ENCODE measurements at regions not wholly inside any gene's neighbourhood (a gene's known extent, or its start where the extent isn't known, plus 50 kb on each side); places are given as distances from the start of the nearest gene placed in this dataset.

DNA sequence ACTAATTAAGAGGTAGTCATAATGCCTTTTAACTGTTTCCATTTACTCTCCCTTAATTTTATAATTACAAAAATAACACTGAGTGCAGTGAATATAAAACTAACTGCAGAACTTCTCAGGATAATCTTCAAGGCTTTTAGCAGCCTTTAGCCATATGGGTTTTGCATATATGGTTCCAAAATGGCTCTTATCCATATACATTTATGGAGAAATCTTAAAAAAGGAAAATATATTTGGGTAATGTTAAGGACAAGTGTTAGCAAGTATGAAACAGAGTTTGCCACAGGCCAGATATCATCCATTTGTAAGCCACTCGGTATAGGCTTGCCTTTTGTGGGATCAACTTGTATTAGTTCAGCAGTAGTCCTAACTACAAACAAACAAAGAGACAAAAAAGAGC lies 423.4 kb downstream of the PDHA2 start:
- dilution Hi-C loops (cut with MboI; ENCODE audit: extremely low pct_ligation_motif_present, low sequenced_read_pairs), result no loop called here
- H3K9ac ChIP-seq (ENCODE audit: control insufficient read depth, extremely low read depth, insufficient read depth, low read length), result no peak overlapping the region

DNA sequence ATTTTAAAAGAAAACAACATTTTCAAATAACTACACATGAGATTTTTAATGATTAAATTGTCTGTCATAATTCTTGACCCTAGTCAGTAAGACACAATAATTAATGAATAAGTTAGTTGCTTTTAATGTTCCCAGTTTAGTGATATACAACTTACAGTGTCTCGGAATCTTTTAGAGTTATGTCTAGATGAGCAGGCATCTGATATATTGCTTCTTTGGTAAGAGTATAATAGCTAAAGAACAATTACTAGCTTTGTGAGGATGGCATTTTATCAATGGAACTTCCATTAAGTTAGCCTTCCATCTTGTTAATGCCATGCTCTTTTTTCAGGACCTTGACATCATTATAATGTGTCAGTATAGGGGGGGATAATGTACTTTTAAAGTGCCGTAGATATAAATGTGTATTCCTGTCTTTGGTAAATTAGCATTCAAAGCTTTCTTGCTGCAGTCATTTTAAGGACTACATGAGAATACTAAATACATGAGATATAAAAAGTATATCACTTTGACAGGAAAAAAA lies 425.1 kb downstream of the PDHA2 start:
- FAIRE-seq (no peak), DNase-seq (ENCODE audit: low read depth, low spot score) (no peak)
- dilution Hi-C loops (cut with MboI; ENCODE audit: extremely low pct_ligation_motif_present, low sequenced_read_pairs), result no loop called here
- Histone ChIP-seq H3K4me2 (ENCODE audit: control insufficient read depth, extremely low read depth, insufficient read depth, low read depth, low read length) (no peak overlapping the region), H3K9ac (ENCODE audit: control insufficient read depth, extremely low read depth, insufficient read depth, low read length) (no peak overlapping the region), H2AFZ (ENCODE audit: control insufficient read depth, low read length) (no peak overlapping the region), H3K9me1 (ENCODE audit: control insufficient read depth, extremely low read depth, insufficient read depth, low read length) (no peaks in the 10 kb centered on the region), H3K27ac (ENCODE audit: control insufficient read depth, insufficient read depth, low read length) (no peak overlapping the region), H3K27me3 (ENCODE audit: control insufficient read depth, extremely low read depth, insufficient read depth, low read length) (no peaks in the 10 kb centered on the region), H3K9me3 (ENCODE audit: control insufficient read depth, low read depth, low read length) (no peaks in the 10 kb centered on the region), H3K4me3 (ENCODE audit: control insufficient read depth in 2 of 3, extremely low read depth in 1 of 3, insufficient read depth in 2 of 3, low read depth in 1 of 3, low read length in 3 of 3) (no peak overlapping the region), H3K36me3 (ENCODE audit: control insufficient read depth in 2 of 2, extremely low read depth in 1 of 2, insufficient read depth in 2 of 2, low read length in 2 of 2) (no peaks in the 10 kb centered on the region), H3K4me1 (ENCODE audit: control insufficient read depth, extremely low read depth, insufficient read depth, low read length) (no peaks in the 10 kb centered on the region), H4K20me1 (ENCODE audit: control insufficient read depth, extremely low read depth, insufficient read depth, low read length) (no peaks in the 10 kb centered on the region), H3K79me2 (ENCODE audit: control insufficient read depth, insufficient read depth, low read length) (no peaks in the 10 kb centered on the region)
- TF ChIP-seq, protein P1, sequence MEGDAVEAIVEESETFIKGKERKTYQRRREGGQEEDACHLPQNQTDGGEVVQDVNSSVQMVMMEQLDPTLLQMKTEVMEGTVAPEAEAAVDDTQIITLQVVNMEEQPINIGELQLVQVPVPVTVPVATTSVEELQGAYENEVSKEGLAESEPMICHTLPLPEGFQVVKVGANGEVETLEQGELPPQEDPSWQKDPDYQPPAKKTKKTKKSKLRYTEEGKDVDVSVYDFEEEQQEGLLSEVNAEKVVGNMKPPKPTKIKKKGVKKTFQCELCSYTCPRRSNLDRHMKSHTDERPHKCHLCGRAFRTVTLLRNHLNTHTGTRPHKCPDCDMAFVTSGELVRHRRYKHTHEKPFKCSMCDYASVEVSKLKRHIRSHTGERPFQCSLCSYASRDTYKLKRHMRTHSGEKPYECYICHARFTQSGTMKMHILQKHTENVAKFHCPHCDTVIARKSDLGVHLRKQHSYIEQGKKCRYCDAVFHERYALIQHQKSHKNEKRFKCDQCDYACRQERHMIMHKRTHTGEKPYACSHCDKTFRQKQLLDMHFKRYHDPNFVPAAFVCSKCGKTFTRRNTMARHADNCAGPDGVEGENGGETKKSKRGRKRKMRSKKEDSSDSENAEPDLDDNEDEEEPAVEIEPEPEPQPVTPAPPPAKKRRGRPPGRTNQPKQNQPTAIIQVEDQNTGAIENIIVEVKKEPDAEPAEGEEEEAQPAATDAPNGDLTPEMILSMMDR (optimal IDR thresholded peaks at IDR 0.05 in 1 of 3, IDR thresholded peaks at IDR 0.05 in 1 of 3, conservative IDR thresholded peaks at IDR 0.05 in 1 of 3; ENCODE audit: extremely low read depth in 1 of 3, insufficient read depth in 2 of 3, low read length in 3 of 3), result no peak
- TF ChIP-seq EZH2 (IDR thresholded peaks at IDR 0.05; ENCODE audit: low read length), result no peak

More for the DNA sequence above, 423.4 kb downstream of the PDHA2 start:
- DNase-seq (ENCODE audit: low read depth, low spot score) (no peak), FAIRE-seq (no peak)
- Histone ChIP-seq H3K4me3 (ENCODE audit: control insufficient read depth in 2 of 3, extremely low read depth in 1 of 3, insufficient read depth in 2 of 3, low read depth in 1 of 3, low read length in 3 of 3) (no peak overlapping the region), H3K27ac (ENCODE audit: control insufficient read depth, insufficient read depth, low read length) (no peak overlapping the region), H3K79me2 (ENCODE audit: control insufficient read depth, insufficient read depth, low read length) (no peaks in the 10 kb centered on the region), H2AFZ (ENCODE audit: control insufficient read depth, low read length) (no peak overlapping the region), H3K36me3 (ENCODE audit: control insufficient read depth in 2 of 2, extremely low read depth in 1 of 2, insufficient read depth in 2 of 2, low read length in 2 of 2) (no peaks in the 10 kb centered on the region), H3K27me3 (ENCODE audit: control insufficient read depth, extremely low read depth, insufficient read depth, low read length) (no peaks in the 10 kb centered on the region), H3K9me3 (ENCODE audit: control insufficient read depth, low read depth, low read length) (no peaks in the 10 kb centered on the region), H3K9me1 (ENCODE audit: control insufficient read depth, extremely low read depth, insufficient read depth, low read length) (no peaks in the 10 kb centered on the region), H3K4me2 (ENCODE audit: control insufficient read depth, extremely low read depth, insufficient read depth, low read depth, low read length) (no peak overlapping the region), H3K4me1 (ENCODE audit: control insufficient read depth, extremely low read depth, insufficient read depth, low read length) (no peaks in the 10 kb centered on the region), H4K20me1 (ENCODE audit: control insufficient read depth, extremely low read depth, insufficient read depth, low read length) (no peaks in the 10 kb centered on the region)
- TF ChIP-seq EZH2 (IDR thresholded peaks at IDR 0.05; ENCODE audit: low read length), result no peak
- TF ChIP-seq, protein P1 (optimal IDR thresholded peaks at IDR 0.05 in 1 of 3, IDR thresholded peaks at IDR 0.05 in 1 of 3, conservative IDR thresholded peaks at IDR 0.05 in 1 of 3; ENCODE audit: extremely low read depth in 1 of 3, insufficient read depth in 2 of 3, low read length in 3 of 3), result no peak

Data from keratinocyte (primary cell).